Kidney epithelial cell (primary cell): ENCODE measurements at regions not wholly inside any gene's neighbourhood (a gene's known extent, or its start where the extent isn't known, plus 50 kb on each side); places are given as distances from the start of the nearest gene placed in this dataset.

ENCODE experiments used
- DNase-seq: peaks from one replicate; pipeline ENCODE4 v3.0.0-alpha.2; 2010; ENCODE audit warnings: low read depth
- H3K27me3 ChIP-seq: 2 replicates; pipeline ENCODE4 v1.6.0; 2011; ENCODE audit warnings: low read length; ENCODE audit not compliant: control insufficient read depth, insufficient read depth
- H3K36me3 ChIP-seq: 2 replicates; pipeline ENCODE4 v1.5.1; 2011; ENCODE audit warnings: low read length; ENCODE audit not compliant: control insufficient read depth, insufficient read depth
- H3K4me3 ChIP-seq: 2 replicates; pipeline ENCODE4 v1.5.1; 2011; ENCODE audit warnings: low read depth, mild to moderate bottlenecking, control low read depth, low read length
- CTCF ChIP-seq: IDR thresholded peaks from 2 replicates; pipeline ENCODE4 v1.5.1; 2011; ENCODE audit warnings: mild to moderate bottlenecking, moderate library complexity, low read length, control low read depth, inconsistent platforms; ENCODE audit not compliant: insufficient read depth, poor library complexity, severe bottlenecking

- DNase-seq: no peak
These were observed 727.0 kb downstream of the NR2F2 start for GRCh38 chr15:97057503-97057902.

GRCh38 chr15:97059281-97059680 lies 728.8 kb downstream of the NR2F2 start:
- no peaks in the 10 kb centered on the region for H3K36me3 ChIP-seq
- DNase-seq: no peak
- H3K4me3 ChIP-seq: no peak overlapping the region
- no peak for TF ChIP-seq CTCF
- H3K27me3 ChIP-seq: no peaks in the 10 kb centered on the region

More at GRCh38 chr15:97057503-97057902, 727.0 kb downstream of the NR2F2 start:
- Histone ChIP-seq H3K27me3 (no peaks in the 10 kb centered on the region), H3K4me3 (no peak overlapping the region), H3K36me3 (no peaks in the 10 kb centered on the region)
- TF ChIP-seq CTCF: no peak

- no peak for TF ChIP-seq CTCF
- no peak for DNase-seq
- Histone ChIP-seq H3K4me3 (no peak overlapping the region), H3K27me3 (no peaks in the 10 kb centered on the region), H3K36me3 (no peaks in the 10 kb centered on the region)
These were observed 730.9 kb downstream of the NR2F2 start for GRCh38 chr15:97061392-97061791.

- Histone ChIP-seq H3K27me3 (no peaks in the 10 kb centered on the region), H3K4me3 (no peak overlapping the region), H3K36me3 (no peaks in the 10 kb centered on the region)
- DNase-seq: no peak
- TF ChIP-seq CTCF: no peak
These were observed 741.2 kb downstream of the NR2F2 start for GRCh38 chr15:97071668-97072067.

- H3K36me3 ChIP-seq: no peaks in the 10 kb centered on the region
- no peak for DNase-seq
- no peak for TF ChIP-seq CTCF
- no peak overlapping the region for H3K4me3 ChIP-seq
- no peaks in the 10 kb centered on the region for H3K27me3 ChIP-seq
These were observed 742.0 kb downstream of the NR2F2 start for GRCh38 chr15:97072545-97072944.

- peaks cover 2% of the 10 kb centered on the region for H3K27me3 ChIP-seq
- TF ChIP-seq CTCF: no peak
These were observed 745.5 kb downstream of the NR2F2 start for GRCh38 chr15:97076011-97076410.

More at GRCh38 chr15:97076011-97076410, 745.5 kb downstream of the NR2F2 start:
- Histone ChIP-seq H3K4me3 (no peak overlapping the region), H3K36me3 (no peaks in the 10 kb centered on the region)
- no peak for DNase-seq
